ENCODE measurements at regions not wholly inside any gene's neighbourhood (a gene's known extent, or its start where the extent isn't known, plus 50 kb on each side); places are given as distances from the start of the nearest gene placed in this dataset.

GRCh38 chr2:239584986-239585385 is 184.2 kb upstream of the HDAC4 start:
- TF ChIP-seq CTCF (IDR thresholded peaks at IDR 0.05), result no peak
- TF ChIP-seq POLR2A (IDR thresholded peaks at IDR 0.05), result no peak
